Kasumi-1 (cell line): ENCODE measurements at regions not wholly inside any gene's neighbourhood (a gene's known extent, or its start where the extent isn't known, plus 50 kb on each side); places are given as distances from the start of the nearest gene placed in this dataset.

Experiments
- DNase-seq, 2 experiments: peaks; one replicate each; lab custom pipeline; 2025; lab: John Stamatoyannopoulos, UW

DNA sequence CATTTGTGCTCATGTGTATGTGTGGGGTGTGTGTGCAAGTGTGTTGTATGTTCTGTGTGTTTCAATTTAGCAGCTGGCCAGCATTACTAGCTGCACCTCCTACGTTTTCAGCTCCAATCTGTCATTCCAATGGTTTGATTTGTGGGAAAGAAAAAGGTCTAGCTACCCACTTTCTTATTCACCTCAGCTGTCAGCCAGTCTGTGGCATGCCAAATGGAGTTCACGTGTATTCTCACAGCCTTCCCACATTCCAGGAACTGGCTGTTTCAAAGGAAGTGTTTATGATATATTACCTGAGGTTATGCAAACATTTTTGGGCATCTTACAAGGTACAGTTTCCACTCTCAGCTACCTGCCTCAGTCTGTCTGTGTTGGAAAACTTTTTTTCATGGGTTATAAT lies 220.2 kb upstream of the CPNE8 start:
- DNase-seq = no peak

DNA sequence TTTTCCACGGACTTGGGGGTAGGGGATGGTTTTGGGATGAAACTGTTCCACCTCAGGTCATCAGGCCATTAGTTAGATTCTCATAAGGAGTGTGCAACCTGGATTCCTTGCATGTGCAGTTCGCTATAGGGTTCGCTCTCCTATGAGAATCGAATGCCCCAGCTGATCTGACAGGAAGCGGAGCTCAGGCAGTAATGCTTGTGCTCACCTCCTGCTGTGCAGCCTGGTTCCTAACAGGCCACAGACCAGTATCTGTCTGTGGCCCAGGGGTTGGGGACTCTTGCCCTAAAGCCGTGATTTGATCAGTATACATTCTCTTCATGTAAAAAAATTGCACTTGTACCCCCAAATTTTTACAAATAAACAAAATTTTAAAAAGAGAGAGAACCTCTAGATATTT lies 219.4 kb upstream of the CPNE8 start:
- DNase-seq = no peak

DNA sequence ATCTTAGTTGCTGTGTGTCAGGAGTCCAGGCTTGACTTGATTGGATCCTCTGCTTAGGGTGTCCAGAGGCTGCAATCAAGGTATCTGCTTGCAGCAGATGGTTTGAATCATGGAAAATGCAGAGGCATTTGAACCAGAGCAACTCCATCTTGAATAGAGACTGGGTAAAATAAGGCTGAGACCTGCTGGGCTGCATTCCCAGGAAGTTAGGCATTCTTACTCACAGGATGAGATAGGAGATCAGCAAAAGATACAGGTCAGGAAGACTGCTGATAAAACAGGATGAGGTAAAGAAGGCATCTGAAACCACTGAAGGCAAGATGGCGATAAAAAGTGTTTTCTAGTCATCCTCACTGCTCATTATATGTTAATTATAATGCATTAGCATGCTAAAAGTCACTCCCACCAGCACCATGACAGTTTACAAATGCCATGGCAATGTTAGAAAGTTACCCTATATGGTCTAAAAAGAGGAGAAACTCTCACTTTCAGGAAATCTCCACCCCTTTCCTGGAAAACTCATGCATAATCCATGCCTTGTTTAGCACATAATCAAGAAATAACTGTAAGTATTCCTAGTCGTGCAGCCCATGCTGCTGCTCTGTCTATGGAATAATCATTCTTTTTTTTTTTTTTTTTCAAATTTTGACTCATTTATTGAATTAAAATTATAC lies 218.3 kb upstream of the CPNE8 start:
- DNase-seq = no peak

DNA sequence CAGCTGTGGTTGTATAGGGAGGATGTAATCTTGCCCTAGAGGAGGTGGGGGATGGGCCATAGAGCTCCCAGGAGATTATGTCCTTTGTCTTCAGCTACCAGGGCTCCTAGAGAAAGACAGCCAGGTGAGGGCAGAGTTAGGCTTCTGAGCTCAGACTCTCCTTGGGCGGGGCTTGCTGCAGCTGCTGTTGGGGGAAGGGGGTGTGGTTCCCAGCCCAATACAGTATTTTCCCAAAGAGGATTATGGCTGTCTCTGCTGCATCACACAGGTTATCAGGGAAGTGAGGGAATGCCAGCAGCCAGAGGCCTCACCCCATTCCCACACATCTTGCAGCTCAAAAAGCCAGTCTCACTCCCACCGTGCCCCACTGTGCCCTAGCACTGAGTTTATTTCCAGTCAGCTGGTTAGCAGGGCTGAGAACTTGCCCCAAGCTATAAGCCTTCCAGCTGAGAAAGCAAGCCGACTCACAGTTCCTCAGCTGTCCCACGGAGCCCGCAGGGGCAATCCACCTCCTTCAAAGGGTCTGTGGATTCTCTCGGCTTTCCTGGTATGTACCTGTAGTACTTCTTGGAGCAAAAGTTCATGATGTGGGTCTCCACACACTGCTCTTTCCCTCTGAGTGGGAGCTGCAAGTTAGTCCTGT lies 217.3 kb upstream of the CPNE8 start:
- DNase-seq = no peak

DNA sequence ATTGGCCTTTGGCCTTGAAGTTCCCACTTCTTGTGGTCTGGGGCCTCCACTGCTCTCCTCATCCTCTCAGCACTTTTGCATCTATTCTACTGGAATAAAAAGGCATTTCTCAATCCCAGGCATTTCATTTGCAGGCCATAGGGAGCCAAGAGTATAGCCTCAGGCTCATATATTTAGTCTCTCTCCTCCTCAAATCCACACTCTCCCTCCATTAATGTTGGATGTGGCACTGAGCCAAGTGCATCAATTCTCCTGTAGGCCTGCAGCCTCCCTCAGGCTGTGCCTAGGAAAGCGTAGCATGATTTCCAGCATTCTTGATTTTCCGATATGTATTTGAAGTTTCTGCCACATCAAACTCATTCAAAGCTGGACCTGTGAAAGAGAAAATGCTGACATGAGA lies 211.5 kb upstream of the CPNE8 start:
- DNase-seq = no peak

DNA sequence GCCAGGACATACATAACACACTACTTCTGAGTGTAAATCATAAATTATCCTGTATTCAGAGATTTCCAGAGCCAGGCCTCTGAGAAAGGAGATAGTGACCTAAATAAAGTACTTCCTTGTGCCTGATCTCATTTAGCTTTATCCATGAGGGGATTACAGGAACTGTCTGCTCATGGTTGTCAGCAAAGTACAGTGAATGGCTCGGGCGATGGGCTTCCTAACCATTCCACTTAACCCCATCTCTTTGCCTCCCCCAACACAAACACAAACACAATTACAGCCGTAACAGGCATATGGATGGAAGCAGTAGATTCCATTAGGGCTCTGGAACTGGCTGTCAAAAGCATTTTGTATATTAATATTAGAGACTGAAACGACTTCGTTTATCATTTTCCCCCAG lies 206.7 kb upstream of the CPNE8 start:
- no peak for DNase-seq

DNA sequence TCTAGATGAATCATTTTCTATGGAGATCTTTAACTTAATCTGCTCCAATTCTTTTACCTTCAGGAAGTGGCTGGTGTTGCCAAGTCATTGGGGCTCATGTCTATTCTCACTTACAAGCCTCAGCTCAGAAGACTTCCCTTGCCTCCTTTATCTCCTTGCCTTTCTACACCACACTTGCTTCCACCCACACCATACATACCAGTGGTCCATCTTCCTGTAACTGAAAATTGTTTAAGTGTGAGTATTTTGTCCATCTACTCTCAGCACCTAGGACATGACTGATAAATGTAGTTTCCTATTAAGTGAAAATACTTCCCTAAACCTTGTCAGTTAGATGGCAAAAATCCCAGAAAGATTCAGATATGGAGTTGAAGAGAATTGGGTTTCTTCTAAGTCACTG lies 199.7 kb upstream of the CPNE8 start:
- no peak for DNase-seq

DNA sequence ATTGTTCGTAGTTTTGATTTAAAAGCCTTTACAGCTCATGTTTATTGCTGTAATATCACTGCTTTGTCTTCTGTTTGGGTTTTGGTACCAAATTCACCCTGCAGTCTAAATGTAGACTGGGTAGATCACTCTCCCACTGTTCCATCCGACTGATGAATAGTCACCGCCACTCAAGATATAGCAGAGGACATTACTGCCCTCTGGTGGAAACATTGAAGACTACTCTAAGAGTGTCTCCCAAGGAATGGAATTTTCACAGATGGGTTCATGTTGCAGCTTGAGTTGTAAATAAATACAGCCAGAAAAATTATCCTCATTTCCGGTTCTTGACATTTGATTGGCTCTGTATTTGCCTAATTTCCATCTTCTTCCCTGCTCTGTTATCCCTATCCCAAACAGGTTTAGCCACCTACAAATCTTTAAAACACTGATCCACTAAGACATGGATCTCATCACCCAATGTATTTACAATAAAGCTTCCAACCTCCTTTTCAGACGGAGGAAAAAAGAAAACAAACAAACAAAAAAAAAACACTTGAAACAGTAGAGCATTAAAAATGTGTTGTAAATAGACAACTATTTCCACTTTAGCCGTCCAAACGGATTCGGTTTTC lies 198.3 kb upstream of the CPNE8 start:
- peak; percentile 65 to 80 for DNase-seq

DNA sequence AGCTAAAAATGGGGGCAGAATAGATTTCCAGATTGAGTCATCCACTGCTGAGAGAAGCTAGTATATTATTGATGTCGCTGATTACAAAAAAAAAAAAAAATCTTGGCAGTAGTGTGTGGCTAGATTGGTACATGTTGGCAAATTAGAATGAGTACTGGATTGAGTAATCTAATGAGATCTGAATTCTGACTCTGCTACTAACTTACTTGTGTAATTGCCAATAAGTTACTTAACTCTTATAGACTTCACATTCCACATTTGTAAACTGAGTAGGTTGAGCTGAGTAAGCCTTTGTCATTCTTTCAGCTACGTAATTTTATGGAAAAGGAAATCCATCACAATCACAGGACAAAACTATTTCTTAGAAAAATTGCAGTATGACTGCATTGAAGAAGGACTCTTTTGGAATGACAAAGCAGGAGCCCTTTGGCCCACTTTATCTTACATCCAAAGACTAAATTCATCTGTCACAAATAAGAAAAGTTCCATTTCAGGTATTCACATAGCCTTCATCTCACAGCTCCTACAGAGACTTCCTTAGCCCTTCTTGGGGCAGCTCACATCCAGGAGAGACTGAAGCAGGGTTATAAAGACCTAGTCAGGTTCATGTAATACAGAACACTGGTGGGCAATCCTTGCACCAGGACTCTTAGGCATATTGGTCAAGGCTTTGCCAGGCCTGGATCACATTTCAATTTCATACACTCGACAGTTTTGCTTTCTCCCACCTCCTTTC lies 197.3 kb upstream of the CPNE8 start:
- DNase-seq = no peak

DNA sequence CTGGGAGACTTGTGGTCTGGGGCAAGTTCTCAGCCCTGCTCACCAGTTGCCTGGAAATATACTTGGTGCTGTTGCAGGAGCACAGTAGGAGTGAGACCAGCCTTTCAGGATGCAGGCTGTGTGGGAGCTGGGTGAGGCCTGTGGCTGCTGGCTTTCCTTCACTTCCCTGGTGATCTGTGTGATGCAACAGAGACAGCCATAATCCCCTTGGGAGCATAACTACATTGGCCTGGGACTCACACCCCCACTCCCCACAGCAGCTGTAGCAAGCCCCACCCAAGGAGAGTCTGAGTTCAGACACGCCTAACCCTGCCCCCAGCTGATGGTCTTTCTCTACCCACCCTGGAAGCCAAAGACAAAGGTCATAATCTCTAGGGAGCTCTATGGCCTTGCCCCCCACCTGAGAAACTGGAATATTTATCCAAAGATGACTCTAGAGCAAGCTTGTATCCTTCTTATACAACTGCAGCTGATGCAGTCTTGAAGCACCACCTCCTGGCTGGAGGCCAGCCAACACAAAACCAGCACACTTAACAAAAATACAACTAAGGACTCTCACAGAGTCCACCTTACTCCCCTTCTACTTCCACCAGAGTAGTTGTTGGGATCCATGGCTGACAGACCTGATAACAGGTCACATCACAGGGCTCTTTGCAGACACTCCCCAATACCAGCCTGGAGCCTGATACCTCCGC lies 190.4 kb upstream of the CPNE8 start:
- DNase-seq = no peak

DNA sequence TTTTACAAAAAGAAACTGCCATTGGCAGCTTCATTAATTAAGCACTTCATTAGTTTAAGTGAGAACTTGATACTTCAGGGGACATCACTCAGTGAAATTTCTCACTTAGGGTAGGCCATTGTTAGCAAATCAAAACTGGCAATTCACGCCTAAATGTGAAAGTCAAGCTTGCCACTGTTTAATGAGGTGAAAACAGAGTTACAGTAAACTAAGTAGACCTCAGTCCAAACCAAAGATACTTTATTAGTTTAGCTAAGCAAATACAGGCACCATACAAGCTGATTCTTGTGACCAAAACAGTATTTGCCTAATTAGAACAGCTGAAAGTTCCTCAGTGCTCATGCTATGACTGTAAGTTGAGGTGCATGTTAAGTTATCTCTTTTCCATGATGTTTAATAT lies 176.5 kb upstream of the CPNE8 start:
- no peak for DNase-seq

DNA sequence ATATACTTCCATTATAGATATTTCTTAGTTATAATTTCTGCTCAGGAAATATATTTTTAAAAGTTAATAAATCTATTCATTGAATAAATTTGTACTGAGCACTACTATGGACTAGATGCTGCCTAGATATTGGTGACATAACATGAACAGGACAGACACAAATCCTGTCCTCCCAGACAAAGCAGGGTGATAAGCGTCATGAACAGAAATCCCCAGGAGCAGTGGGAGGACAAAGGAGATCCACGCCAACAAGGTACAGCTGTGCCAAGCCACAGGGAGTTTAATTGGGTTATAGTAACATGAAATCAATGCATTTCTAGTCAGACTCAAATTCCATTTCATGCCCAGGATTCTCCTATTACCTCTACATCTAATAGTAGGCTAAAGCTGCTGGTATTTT lies 171.8 kb upstream of the CPNE8 start:
- DNase-seq = no peak

DNA sequence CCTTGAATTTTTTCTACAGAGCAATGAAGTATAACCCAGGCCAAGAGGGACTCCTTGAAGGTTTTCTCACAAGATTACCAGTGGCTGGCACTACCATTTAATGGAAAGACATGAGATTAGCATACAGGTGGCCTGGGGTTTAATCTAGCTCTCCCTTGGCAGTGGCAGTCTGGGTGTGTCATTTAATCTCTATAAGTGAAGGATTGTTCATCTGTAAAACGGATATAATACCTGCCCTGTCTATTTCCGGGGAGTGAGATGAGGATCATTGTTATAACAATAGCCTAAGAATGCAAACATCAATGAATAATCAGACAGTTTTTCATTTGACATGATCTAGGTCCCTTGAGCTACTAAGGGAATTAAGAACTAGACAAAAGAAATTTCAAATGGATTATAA lies 168.7 kb upstream of the CPNE8 start:
- no peak for DNase-seq

DNA sequence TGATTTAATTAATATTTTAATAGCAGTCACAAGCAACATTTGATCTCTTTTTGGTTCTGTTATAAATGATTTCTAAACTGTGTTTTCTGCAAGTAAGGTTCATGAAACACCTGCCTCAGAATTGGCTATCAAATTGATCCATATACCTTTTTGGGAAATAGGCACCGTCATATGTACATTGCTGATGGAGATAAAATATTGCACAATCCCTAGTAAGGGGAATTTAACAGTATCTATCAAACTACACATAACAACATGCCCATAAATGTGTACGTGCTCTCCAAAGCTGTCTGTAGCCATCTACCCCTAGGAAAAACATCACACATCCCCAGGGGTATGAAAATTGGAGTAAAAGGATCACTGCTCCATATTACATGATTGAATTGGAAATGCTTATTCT lies 167.3 kb upstream of the CPNE8 start:
- DNase-seq = no peak

DNA sequence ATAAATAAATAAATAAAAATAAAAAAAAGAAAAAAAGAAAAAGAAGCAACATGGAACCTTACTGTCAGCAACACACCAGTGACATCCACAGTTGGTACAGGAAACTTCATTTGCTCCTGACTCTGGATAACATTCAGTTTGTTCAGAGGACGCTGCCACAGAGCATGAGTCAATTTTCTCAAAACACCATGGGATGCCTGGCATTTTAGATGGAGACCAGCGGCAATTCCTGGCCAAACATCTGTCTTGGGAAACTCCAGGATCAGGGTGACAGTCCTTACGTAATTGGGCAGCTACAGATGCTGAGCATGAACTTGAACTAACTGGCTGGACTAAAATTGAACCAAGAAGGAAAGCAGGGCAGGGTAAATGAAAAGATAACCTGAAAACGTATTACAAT lies 166.2 kb upstream of the CPNE8 start:
- DNase-seq = no peak

DNA sequence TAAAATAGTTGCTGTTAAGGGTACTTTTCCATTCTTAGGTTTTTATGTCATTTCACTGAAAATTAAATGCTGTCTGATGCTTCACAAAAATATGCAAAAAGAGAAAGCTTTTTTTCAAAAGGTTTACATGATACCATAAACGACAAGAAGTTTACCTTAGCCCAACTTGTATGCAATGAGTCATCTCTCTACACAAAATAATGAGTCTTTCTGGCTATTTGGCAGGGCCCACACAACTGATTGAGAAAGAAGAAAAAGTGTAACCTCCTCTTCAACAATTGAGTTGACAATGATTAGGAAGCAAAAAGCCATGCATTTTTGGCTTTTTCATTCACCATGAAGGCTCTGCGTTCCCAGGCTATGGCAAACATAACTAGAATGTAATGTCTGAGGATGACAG lies 165.4 kb upstream of the CPNE8 start:
- DNase-seq = no peak

DNA sequence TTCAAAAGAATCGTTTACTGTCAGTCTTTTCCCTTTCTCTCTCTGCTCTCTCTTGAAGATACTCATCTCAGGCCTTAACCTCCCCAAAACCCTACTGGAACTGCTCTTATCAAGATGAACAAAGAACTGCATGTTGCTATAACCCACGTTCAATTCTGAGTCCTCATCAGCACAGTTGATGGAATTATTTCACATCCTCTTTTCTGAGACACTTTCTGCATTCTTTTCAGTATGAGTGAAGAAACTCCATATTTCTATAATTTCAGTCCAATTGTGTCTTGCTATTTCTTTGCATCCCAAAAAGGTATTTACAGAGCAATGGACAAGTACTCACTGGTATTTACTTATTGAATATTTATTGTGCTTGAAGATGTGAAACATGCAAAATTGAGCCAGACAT lies 160.1 kb upstream of the CPNE8 start:
- DNase-seq = no peak

DNA sequence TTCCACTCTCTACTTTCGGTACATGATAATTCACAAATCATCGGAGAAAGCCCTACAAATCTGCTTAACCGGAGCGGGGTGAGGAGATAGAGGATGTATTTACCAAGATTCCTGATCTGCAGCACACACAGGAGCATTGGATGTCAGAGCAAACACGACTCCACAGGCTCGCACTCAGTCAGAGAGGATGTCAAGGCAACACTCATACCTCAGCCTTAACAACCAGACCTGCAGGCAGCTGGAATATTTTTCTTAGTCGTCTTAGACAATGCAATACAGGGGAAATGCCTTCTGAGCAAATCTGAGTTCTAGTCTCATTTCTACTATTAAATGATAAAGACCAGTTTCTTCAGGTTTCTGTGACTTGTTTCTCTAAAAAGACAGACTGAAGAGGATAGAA lies 159.3 kb upstream of the CPNE8 start:
- DNase-seq = no peak

DNA sequence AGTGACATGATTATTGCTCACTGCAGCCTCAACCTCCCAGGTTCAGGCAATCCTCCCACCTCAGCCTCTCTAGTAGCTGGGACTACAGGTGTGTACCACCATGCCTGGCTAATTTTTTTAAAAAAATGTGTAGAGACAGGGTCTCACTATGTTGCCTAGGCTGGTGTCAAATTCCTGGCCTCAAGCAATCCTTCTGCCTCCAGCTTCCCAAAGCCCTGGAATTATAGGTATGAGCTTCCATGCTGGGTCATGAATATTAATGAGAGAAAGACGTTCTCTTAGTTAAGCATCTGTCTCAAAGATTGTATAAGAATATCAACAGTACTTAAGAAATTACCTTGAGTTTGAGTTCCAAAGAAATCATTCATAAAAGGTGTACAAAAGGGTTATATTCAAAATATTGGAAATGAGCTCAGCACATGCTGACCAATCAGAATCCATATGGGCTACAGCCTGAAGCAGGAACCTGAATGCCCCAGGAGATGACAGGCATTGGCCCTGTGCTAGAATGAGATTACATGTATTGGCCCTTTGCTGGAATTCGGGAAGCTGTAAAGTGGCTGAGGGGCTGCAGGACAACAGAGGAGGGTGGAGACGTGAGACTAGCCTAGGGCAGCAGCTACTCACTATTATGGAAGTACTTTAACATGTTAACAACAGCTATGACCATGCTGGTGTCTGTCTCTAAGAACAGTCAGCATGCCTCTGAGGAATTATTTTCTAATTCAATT lies 157.0 kb upstream of the CPNE8 start:
- no peak for DNase-seq

DNA sequence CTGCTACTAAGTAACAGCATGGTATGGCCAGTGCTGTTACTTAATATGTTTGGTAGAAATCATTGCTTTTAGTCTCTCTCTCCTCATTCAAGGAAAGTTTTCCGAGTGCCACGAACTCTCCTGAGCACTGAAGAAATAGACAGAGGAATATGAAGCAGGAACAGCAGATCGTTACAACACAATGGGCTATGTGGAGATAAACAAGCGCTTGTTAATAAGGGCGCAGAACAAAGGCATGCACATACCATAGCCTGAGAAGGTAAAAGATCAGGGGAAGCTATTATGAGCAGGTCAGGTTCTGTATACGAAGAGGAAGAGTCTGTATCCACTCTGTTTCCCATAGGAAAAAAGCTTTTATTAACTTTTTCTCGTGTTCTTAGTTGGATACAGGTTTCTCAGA lies 156.2 kb upstream of the CPNE8 start:
- no peak for DNase-seq

DNA sequence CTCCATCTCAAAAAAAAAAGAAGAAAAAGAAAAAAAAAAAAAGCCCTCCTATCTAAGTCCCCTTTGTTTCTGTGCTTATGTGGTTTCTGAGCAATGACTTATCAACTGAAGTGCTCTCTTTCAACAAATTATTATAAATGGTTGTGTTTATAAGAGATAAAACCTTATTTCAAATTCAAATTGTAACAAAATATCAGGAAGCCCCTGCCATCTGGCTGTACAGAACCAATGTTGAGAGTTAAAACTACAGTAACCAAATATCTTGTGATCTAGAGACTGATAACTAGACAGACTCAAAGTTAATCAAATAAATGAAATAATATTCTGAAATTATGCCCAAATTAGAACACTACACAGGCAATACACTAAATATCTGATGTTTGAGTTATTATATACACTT lies 143.0 kb upstream of the CPNE8 start:
- no peak for DNase-seq
